ENCODE measurements at regions not wholly inside any gene's neighbourhood (a gene's known extent, or its start where the extent isn't known, plus 50 kb on each side); places are given as distances from the start of the nearest gene placed in this dataset.
A peak's percentile ranks its signal among the peaks of the same experiment; 100 is the strongest.
"Not testable (repeated sequence)": the region's sequence is repeated elsewhere in the genome, so short reads cannot be mapped to it uniquely, and the experiment has no call there.

DNA sequence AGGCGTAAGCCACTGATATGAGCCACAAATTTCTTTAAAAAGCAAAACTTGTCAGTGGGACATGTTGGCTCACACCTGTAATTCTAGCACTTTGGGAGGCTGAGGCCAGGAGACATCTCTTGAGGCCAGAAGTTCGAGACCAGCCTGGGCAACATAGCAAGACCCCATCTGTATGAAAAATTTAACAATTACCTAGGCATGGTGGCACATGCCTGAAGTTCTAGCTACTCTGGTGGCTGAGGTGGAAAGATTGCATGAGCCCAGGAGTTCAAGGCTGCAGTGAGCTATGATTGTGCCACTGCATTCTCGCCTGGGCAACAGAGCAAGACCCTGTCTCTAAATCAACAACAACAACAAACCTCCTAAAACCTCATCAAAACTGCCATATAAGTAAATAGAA is 147.6 kb upstream of the BARHL2 start:
- FAIRE-seq (no peak), DNase-seq (ENCODE audit: low spot score) (no peak)

DNA sequence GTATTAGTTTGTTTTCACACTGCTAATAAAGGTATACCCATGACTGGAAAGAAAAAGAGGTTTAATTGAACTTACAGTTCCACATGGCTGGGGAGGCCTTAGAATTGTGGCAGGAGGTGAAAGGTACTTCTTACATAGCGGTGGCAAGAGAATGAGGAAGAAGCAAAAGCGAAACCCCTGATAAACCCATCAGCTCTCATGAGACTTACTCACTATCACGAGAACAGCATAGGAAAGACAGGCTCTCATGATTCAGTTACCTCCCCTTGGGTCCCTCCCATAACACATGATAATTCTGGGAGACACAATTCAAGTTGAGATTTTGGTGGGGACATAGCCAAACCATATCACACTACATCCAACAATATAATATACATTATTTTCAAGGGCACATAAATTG is 145.7 kb upstream of the BARHL2 start:
- no peak for DNase-seq (ENCODE audit: low spot score)
- no peak for FAIRE-seq

DNA sequence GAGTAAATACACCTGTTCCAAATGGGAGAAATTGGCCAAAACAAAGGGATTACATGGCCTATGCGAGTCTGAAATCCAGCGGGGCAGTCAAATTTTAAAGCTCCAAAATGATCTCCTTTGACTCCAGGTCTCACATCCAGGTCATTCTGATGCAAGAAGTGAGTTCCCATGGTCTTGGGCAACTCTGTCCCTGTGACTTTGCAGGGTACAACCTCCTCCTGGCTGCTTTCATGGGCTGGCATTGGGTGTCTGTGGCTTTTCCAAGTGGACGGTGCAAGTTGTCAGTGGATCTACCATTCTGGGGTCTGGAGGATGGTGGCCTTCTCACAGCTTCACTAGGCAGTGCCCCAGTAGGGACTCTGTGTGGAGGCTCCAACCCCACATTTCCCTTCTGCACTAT is 144.3 kb upstream of the BARHL2 start:
- not testable (repeated sequence) for DNase-seq (ENCODE audit: low spot score); FAIRE-seq

DNA sequence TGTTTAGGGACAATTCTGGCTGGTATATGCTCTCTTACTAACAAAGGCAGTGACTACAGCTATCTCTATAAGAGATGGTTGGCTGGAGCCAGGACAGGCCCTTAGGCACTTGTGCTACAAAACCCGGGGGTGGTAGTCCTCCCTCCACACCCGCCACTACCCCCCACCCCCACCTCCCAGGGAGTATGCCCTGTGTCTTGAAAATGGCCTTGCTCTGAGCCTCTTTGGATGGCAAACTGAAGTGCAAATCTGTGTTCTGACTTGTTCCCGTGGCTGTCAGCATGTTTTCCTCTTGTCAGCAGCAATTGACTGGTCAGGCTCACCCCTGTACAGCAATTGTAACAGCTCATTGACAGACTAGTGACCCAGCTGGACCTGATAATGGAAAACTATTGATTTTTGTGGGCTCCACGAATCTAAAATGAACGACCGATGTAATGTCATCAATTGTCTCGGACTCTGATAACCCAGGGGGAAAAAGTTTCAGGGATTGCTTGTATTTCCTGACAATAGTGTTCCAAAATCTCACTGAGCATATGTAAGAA is 139.4 kb upstream of the BARHL2 start:
- DNase-seq (ENCODE audit: low spot score) (no peak), FAIRE-seq (no peak)

DNA sequence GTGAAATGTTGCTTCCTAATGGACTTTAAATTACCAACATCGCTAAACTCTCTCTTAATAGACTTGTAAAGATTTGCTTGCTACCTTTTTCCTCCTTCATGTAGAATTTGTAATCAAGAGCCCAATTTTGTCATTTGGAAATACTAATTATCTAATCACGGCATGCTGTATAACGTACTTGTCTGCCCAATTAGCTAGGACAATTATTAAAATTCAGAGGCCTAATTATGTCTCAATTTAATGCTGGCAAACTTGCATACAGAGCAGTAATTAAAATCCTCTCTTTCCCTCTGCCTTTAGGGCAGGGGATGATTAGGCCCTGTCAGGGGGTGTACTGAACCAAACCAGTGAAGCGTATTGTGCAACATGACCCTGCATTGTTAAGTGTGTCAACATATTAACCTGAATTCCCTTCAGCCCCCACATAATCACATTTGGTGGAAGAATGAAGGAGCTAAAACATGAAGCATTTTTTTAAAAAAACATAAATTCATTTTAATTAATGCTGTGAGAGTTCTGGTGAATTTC is 137.4 kb upstream of the BARHL2 start:
- no peak for FAIRE-seq
- no peak for DNase-seq (ENCODE audit: low spot score)

DNA sequence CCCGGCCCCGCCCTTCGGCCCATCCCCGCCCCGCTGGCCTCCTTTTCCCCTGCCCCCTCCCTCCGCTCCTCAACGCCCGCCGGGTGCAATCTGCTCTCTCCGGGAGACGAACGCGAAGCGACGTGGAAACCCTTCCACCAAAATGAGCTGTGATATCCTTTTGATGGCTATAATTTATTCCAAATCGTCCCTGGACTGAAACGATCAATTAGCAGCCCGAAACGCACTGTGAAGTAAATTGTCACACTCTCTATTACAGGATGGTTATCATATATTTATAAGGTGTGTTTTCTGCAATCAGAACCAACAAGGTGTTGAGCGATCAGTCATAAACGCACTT is 134.6 kb upstream of the BARHL2 start:
- DNase-seq (ENCODE audit: low spot score) (no peak), FAIRE-seq (no peak)

DNA sequence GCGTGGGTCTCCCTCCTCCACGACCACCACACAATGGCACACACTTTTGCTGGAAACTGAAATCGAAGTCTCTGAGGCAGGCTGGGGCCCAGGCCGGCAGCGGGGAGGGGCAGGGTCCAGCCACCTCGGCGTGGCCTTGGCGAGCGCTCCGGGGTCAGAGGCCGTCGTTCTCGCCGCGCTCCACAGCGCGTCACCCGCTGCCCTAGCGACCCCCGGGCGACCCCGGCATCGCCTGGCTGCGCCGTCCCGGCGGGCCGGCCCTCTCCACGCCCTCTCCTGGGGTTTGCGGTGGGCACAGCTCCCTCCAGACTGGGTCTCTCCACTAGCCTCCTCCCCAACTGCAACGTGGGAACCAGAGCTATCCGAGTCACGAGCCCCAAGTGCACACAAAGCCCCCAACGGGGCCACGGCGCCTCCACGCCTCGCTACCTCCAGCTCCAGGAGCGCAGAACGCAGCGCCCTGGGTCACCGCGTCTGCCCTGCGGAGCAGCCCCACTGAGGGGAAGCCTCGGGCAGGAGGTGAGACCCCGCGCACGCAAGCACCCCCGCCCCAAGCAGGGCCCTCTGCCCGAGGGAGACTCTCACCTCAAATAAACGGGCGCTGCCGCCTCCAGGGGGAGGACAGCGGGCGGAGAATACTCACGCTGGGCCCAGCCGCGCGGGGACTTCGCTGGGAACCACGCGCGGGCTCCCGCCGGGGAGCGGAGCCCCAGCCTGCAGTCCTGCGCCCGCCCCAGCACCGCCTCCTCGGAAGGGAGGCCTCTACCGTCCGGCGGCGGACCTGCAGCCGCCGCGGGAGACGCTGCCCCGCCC is 134.0 kb upstream of the BARHL2 start:
- DNase-seq (ENCODE audit: low spot score) = peak; percentile 60
- no peak for FAIRE-seq

DNA sequence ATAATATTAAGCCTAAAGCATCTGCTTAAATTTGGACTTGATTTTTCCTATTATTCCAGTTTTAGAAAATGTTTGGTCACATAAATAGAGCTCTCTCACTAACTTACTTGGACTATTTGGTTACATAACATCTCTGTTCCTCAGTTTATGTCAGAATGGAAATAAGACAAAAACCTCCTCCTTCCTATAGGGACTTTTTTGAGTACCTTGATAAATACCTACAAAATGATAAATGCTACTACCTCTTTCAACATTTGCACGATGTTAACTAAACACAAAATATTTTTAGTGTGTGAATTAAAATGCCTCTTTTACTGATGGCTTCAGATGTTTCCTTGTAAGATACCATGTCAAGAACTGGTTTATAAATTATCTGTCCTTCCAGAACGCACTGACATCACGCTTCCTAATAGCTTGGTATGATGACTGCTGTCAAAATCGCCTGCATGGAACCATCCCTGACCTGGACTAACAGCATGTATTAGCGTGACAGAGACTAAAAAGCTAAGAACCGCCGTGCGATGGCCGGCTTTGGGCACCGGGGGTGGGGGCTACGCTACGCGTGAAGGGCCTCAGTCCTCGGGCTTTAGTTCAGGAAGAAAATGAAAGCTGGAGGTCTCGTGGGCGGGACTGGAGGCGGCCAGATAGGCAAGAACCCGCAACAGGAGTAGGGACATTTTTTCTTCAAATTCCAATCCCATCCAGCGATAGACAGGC is 133.2 kb upstream of the BARHL2 start:
- no peak for FAIRE-seq
- no peak for DNase-seq (ENCODE audit: low spot score)

DNA sequence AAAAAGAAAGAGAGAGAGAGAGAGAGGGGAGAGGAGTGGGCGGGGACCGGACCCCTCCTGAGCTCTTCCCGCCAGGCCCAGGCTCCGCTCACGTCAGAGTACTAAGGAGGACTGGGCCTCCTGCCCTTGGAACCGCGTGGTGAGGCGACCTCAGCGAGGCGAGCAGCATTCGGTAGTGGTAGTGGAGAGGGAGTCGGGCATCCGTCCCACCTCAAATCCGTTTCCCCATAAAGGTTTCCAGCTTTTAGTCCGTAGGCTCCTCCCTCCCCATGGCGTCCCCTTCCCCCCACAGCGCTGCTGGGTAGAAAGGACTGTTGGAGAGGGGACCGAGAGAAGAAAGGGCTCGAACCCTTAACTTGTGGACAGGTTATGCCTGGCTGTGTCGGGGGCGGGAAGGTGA is 124.4 kb upstream of the BARHL2 start:
- DNase-seq (ENCODE audit: low spot score) (no peak), FAIRE-seq (no peak)

DNA sequence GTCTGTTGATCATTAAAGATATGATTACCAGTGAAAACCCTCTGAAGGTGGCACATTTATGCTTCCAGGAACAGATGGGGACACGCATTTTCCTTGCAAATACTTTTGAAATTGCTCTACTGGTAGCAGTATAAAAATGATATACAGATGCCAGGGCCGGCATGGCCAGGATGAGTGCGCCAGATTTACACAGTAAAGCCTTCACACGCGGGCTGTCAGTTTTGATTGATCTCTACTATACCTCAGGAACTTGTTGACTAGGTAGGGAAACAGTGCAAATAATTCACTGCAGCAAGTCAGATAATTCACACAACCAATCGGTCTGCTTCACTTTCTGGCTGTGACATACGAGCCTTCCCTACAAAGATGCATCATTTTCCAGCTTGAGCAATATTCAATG is 123.2 kb upstream of the BARHL2 start:
- no peak for FAIRE-seq
- DNase-seq (ENCODE audit: low spot score) = no peak

DNA sequence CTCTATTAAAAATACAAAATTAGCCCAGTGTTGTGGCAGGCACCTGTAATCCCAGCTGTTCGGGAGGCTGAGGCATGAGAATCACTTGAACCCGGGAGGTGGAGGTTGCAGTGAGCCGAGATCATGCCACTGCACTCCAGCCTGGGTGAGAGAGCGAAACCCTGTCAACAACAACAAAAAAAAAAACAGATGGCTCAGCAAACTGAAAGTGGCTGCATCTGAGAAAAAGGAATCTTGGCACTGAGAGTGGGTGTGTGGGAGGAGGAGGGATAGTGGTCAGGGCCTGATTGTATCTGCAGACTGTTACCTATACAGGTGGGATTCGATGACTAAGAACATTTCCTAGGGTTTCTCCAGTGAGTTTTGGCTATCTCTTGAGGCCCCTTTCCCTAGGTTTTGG is 122.2 kb upstream of the BARHL2 start:
- FAIRE-seq = no peak

DNA sequence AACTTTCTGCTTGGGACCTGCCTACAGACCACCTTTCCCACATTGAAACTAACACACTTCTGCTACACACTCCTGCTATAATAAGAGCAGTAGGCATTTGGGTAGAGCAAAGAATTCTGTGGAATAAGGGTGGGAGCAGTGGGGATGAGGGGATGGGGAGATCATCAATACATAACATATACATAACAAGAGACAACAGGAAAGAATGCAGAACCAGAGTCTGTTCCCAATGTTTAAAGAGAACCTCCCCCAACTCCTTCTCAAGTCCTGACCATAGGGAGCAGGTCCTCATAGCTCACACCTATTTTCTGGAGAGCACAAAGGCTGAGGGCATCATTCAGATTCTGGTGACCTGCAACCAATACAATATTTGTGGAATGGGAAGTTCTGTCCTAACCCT is 121.6 kb upstream of the BARHL2 start:
- DNase-seq (ENCODE audit: low spot score) (no peak), FAIRE-seq (no peak)

More for the DNA sequence above, 122.2 kb upstream of the BARHL2 start:
- no peak for DNase-seq (ENCODE audit: low spot score)

DNA sequence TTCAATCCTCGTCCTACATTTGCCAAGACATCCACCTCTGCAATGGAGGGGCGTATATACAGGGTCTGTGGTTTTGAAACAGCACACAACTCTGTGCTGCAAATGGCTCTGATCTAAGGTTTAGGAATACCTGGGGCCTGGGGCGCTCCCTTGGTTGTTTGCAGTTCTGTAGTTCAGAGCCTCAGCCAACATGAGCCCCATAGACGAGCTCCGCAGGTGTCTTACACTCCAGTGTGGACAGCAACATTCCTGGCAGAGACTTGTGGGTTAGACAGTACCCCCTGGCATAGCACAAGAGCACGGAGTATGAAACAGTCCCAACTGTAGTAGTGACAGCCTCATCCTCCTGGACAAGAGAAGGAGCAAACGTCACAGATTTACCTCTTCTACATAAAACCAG is 120.3 kb upstream of the BARHL2 start:
- no peak for DNase-seq (ENCODE audit: low spot score)
- no peak for FAIRE-seq

DNA sequence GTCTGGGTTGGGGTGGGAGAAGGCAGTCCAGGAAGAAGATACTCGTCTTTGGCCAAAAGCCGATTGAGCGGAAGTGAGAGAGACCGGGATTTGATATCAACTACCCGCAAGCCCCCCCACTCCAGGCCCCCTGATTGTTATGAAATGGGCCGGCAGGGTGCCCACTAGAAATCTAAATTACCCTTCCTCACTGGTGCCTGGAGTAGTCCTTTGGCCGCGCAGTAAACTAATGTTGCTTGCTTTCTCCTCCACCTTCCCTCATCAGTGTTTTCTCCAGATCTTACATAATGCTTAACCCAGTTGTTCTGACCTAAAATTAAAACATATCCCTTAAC is 119.2 kb upstream of the BARHL2 start:
- no peak for FAIRE-seq

DNA sequence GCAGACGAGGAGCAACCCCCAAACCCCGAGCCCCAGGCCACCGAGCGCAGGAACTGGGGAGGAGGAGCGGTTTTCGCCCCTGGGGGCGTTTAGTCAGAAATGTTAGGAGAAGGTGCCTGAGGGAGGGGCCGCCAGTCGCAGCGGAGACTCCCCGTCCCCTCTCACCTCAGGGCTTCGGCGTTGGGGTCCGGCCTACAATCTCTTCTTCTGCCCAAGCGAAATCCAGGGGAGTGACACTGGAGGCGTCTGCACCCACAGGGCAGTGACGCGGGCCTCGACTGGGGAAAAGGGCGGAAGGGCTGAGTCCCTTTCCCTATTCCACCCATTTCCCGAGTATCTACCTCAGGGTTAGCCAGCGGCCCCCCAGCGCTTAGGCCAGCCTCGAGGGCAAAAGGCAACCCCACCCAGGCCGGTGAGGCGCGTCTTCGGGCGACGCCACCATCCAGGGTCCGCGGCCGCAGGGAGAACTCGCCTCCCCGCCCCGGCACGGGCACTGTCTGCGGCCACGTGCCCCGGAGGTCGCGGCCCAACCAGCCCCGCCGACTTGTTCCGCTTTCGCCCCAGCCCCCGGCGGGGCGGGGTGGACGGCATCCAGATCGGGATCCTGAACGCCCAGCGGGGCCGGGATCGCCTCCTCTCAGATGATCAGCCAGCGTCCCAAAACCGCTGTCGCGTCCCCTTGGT is 118.7 kb upstream of the BARHL2 start:
- FAIRE-seq = no peak
- DNase-seq (ENCODE audit: low spot score) = no peak

More for the DNA sequence above, 119.2 kb upstream of the BARHL2 start:
- no peak for DNase-seq (ENCODE audit: low spot score)

DNA sequence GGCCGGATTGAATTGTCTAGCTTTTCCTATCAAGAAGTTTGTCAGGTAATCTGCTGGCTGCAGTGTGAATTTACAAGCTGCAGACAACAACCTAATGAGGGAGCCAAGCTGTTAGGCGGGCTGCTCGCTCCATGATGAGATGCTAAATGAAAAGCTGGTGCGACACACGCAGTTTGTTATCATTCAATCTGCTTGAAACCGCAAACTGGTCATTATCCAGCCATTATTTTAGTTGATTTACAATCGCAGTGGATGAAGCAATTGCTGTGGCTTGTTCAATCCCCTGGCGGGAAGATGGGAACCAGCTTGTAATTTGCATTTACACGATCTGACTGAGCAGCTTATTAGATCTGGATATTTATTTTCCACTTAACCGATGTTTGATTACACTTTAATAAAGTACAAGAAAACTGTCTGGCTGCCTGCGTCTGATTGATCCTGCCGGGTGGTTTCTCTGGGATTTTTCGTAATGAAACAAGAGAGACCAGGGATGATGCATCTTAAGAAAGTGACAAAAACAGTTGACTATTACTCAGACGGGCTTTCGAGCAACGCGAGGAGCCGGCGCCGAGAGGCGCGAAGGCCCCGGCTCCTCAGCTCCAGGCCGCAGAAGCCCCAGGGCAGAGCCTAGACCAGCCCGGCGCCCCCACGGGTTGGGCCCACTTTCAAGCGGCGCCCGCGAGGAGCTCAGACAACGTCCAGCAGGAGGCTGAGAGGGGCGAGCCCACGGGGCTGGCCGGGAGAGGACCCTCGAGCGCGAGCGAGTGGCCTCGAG is 118.0 kb upstream of the BARHL2 start:
- DNase-seq (ENCODE audit: low spot score) (no peak), FAIRE-seq (no peak)

DNA sequence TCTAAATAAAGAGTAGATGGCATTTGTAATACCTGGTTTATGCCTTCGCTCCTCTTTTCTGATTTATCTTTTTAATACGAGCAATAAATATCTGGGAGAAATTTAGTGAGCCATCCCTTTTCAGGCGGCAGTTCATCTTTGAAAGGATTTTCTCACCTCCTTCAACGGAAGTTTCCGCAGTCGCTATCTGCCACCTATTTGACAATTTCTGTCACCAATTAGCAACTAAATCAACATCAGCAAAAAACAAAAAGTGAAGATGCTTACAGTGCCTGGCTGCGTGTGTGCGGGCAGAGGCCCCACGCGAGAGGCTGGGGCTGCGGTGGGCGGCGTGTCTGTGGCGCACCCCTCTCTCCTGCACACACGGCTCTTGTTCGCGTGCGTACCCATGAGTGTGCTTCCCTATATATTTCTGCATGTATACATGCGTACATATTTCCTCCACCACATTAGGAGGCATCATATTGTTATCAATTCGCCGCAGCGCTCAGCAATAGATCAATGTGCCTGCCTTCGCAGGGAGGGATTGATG is 117.3 kb upstream of the BARHL2 start:
- no peak for DNase-seq (ENCODE audit: low spot score)
- FAIRE-seq = no peak

DNA sequence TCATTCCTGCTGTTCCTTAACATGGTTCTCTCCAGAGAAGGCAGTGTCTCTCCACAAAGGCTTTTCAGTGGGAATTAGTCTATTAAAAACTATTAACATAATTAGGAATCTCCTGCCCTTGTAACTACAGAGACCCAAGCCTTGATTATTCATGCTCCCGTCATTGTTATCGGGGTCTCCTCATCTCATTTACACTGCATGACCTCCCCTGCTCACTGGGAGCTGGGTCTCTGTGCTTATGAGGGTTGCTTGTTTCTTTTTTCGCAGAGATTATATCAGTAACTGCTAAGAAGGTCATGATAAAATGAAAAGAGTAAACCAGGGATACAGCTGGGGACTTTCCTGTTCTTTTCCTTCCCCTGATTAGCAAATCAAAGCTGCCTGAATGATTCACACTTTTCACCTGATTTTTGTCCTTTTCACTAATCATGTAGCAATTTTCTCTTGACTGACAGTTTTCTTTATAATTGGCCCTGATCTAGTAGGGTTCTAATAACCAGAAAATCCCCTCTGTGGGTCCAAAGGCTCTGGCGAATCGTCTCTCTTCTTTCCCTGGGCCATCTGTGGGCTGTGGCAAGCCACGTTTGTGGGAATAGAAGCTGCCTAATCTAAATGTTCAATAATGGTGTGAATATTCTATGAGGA is 116.5 kb upstream of the BARHL2 start:
- FAIRE-seq (no peak), DNase-seq (ENCODE audit: low spot score) (no peak)

DNA sequence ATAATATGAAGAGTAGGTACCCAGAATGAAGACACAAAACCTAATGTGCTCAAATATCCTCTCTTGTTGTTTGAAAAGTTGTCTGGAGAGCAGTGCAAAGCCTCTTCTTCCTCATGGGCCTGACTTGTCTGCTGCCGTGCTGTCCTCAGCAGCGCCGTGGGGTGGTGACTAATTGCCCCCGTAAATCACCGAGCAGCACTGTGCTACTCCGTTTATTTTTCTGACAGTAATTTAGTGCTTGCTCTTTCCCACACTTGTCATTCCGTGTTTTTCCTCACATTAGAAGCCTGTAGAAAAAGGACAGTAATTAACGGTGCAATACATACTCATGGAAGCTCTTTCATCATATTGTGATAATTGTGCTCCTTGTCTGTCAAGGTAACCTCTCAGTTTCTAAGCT is 114.8 kb upstream of the BARHL2 start:
- DNase-seq (ENCODE audit: low spot score) (no peak), FAIRE-seq (no peak)

DNA sequence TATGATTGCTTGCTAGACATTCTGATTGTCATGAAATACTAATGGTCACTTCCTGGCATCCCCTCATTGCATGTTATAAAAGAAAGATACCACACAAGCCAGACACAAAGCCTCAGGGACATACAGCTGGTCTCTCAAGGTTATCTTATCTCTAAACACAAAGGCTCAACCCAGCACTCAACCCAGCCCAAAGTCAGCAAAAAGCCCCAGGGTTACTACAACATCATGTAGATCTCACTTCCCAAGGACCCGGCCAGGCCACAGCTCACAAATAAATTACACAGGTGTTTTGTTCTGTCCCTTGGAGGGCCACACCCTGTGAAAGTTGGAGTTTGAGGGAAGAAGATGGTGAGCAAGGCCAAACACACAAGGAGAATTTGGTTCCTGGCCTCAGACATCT is 109.7 kb upstream of the BARHL2 start:
- FAIRE-seq = no peak
- no peak for DNase-seq (ENCODE audit: low spot score)

DNA sequence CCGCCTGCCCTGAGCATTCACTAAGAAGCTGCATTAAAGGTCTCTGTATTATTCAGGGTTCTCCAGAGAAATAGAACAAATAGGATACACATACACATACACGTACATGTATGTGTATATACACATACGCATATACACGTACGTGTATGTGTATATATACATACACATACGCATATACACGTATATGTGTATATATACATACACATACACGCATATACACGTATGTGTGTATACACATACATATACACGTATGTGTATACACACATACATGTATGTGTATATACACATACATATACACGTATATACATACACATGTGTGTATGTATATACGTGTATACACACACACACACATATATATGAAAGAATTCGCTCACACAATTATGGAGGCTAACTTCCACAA is 108.9 kb upstream of the BARHL2 start:
- FAIRE-seq = no peak
- no peak for DNase-seq (ENCODE audit: low spot score)

All from RCC 7860 (cell line).